Ascending aorta (tissue), 2 donors: ENCODE measurements at regions not wholly inside any gene's neighbourhood (a gene's known extent, or its start where the extent isn't known, plus 50 kb on each side); places are given as distances from the start of the nearest gene placed in this dataset.

Experiments
- DNase-seq, 2 donors: peaks; one replicate each; pipeline ENCODE4 v3.0.0-alpha.2; 2019; ENCODE audit warnings: low spot score in 2 of 2
- H3K27ac ChIP-seq, 2 donors: fragments of 200-600 bp; sonication (generic); one replicate each; pipeline ENCODE4 v1.5.1; 2016 to 2017; ENCODE audit warnings: mild to moderate bottlenecking in 1 of 2
- H3K27me3 ChIP-seq: fragments of 200-600 bp; sonication (generic); one replicate; pipeline ENCODE4 v1.5.1; 2017
- H3K36me3 ChIP-seq, 2 donors: fragments of 200-600 bp; sonication (generic); one replicate each; pipeline ENCODE4 v1.5.1; 2016
- H3K4me1 ChIP-seq, 2 donors: fragments of 200-600 bp; sonication (generic); one replicate each; pipeline ENCODE4 v1.5.1; 2016 to 2017; ENCODE audit warnings: mild to moderate bottlenecking in 1 of 2
- H3K4me3 ChIP-seq, 2 donors: fragments of 200-600 bp; sonication (generic); one replicate each; pipeline ENCODE4 v1.5.1; 2016 to 2017; ENCODE audit warnings: mild to moderate bottlenecking in 1 of 2
- H3K9me3 ChIP-seq, 2 donors: fragments of 200-600 bp; sonication (generic); one replicate each; pipeline ENCODE4 v1.5.1; 2016
- CTCF ChIP-seq, 3 experiments: fragments of 200-600 bp in 2 of 3; fragments of 450-650 bp in 1 of 3; sonication (generic) in 2 of 3; IDR thresholded peaks; one replicate each; pipeline ENCODE4 v1.5.1; 2016 to 2019; ENCODE audit warnings: antibody characterized with exemption in 3 of 3, mild to moderate bottlenecking in 1 of 3, moderate library complexity in 1 of 3
- intact Hi-C: fragments of 100-400 bp; cut with DNase I; formaldehyde crosslinking; loops from one replicate; pipeline ENCODE4 v1.15.1; 2023

DNA sequence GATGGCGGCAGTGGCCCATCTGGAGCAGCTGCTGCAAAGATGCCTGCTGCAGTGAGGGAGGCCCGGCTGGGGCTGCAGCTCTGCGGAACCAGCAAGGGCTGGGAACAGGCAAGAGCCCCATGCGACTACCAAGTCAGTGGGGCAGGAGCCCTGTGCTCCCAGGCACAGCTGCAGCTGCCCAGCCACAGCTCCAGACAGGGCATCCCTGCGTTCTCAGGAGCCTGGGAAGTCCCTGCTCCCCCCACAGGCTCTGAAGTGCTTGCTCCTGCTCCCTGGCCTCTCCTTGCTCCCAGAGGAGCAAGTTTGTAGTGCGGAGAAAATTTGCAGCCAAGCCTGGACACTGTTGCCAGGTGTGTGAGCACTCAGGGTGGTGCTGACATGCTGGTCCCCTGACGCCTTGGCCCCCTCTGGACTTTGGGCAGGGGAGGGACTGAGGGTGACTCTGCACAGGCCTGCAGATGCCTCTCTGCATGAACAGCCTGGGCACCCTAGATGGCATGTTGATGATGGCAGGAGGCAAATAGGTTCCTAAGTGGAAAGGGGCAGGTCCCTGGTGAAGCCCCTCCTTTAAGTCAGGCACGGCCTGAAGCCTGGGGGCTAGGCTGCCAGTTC lies 105.6 kb downstream of the LYZL1 start:
- Histone ChIP-seq H3K4me3 (no peak overlapping the region), H3K27ac (no peak overlapping the region), H3K4me1 (no peaks in the 10 kb centered on the region), H3K9me3 (no peaks in the 10 kb centered on the region), H3K27me3 (no peaks in the 10 kb centered on the region), H3K36me3 (no peaks in the 10 kb centered on the region)
- no peak for DNase-seq
- TF ChIP-seq CTCF (IDR thresholded peaks at IDR 0.05) = no peak
- intact Hi-C loops = no loop called here

DNA sequence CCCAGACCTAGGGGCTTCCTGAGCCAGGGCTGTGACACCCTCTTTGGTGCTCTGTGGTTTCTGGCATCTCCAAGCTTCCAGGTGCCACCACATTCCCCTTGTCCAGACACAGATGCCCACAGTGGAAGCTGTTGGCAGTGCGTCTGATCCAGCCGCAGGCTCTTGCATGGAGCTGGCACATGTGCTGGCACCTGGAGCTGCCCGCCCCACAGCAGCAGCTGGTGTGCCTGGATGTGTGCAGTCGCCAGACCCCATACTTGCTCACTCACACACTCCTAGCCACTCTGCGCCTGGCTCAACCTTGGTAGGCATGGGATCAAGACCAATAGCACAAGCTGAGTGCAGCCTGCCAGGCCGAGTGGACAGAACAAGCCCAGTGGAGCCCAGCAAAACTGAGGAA lies 106.5 kb downstream of the LYZL1 start:
- H3K4me3 ChIP-seq = no peak overlapping the region
- intact Hi-C loops = no loop called here

GRCh38 chr10:29397221-29397620 lies 108.4 kb downstream of the LYZL1 start:
- no peak for DNase-seq
- intact Hi-C loops = no loop called here
- no peaks in the 10 kb centered on the region for H3K27me3 ChIP-seq
- TF ChIP-seq CTCF (IDR thresholded peaks at IDR 0.05) = no peak
- no peak overlapping the region for H3K4me3 ChIP-seq
- H3K36me3 ChIP-seq = no peaks in the 10 kb centered on the region
- no peaks in the 10 kb centered on the region for H3K9me3 ChIP-seq
- no peaks in the 10 kb centered on the region for H3K4me1 ChIP-seq
- no peak overlapping the region for H3K27ac ChIP-seq

More for the DNA sequence above, 106.5 kb downstream of the LYZL1 start:
- Histone ChIP-seq H3K9me3 (no peaks in the 10 kb centered on the region), H3K36me3 (no peaks in the 10 kb centered on the region), H3K27ac (no peak overlapping the region), H3K27me3 (no peaks in the 10 kb centered on the region), H3K4me1 (no peaks in the 10 kb centered on the region)
- TF ChIP-seq CTCF (IDR thresholded peaks at IDR 0.05) = no peak
- DNase-seq = no peak

GRCh38 chr10:29403208-29403607 lies 114.3 kb downstream of the LYZL1 start:
- no peaks in the 10 kb centered on the region for H3K36me3 ChIP-seq
- H3K27me3 ChIP-seq = no peaks in the 10 kb centered on the region
- intact Hi-C loops = no loop called here
- no peaks in the 10 kb centered on the region for H3K9me3 ChIP-seq
- no peaks in the 10 kb centered on the region for H3K4me1 ChIP-seq
- DNase-seq = no peak
- no peak overlapping the region for H3K27ac ChIP-seq
- no peak for TF ChIP-seq CTCF (IDR thresholded peaks at IDR 0.05)
- H3K4me3 ChIP-seq = no peak overlapping the region

DNA sequence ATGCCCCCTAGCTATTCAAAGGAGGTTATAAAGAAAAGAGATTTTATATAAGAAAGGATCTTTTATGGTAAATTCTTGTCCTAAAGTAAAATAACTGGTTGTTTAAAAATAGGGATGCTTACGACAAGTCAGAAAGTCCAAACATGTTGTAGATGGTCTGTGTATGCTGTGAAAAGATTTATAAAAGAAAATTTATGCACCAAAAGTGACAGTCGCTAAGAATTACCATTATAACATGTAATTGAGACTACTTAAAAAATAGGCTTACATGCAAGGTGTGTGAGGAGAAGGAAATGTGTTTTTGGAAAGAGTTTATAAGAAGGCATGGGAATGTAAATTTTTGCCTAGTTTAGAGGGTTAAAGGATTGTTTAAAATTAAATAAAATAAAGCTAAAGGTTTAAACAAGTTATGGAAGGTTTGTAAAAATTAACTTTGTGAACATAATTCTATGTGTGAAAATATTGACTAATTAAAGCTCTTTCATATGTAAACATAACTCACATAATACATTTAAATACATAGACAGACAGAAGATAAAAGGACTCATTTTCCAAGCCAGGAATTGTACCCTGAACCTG lies 118.5 kb downstream of the LYZL1 start:
- Histone ChIP-seq H3K4me3 (no peak overlapping the region), H3K4me1 (peaks cover 0 to 14% of the 10 kb centered on the region in 2 donors), H3K36me3 (no peaks in the 10 kb centered on the region), H3K9me3 (no peaks in the 10 kb centered on the region), H3K27ac (no peak overlapping the region), H3K27me3 (no peaks in the 10 kb centered on the region)
- TF ChIP-seq CTCF (IDR thresholded peaks at IDR 0.05) = no peak
- no peak for DNase-seq
- intact Hi-C loops = no loop called here
